ENCODE measurements at regions not wholly inside any gene's neighbourhood (a gene's known extent, or its start where the extent isn't known, plus 50 kb on each side); places are given as distances from the start of the nearest gene placed in this dataset.

- no peaks in the 10 kb centered on the region for H3K9me2 ChIP-seq (replicated peaks; ENCODE audit: low read depth, low read length)
- no peak overlapping the region for H3K4me2 ChIP-seq (ENCODE audit: low read depth, low read length, poor library complexity, severe bottlenecking)
- H3K4me1 ChIP-seq (ENCODE audit: insufficient read depth, low read length, poor library complexity, severe bottlenecking): peaks cover 13% of the 10 kb centered on the region
- H3K27me3 ChIP-seq (ENCODE audit: insufficient read depth, low read length, poor library complexity, severe bottlenecking): no peaks in the 10 kb centered on the region
- no peak overlapping the region for H3K9ac ChIP-seq (ENCODE audit: low read depth, low read length, poor library complexity, severe bottlenecking)
- no peak overlapping the region for H3K4me3 ChIP-seq (ENCODE audit: low read length, poor library complexity, severe bottlenecking)
- H3K9me3 ChIP-seq (ENCODE audit: insufficient read depth, low read depth, low read length): peaks cover 7% of the 10 kb centered on the region; the same call in 1 of the 2 replicates
- TF ChIP-seq EZH2phosphoT487 (IDR thresholded peaks at IDR 0.05; ENCODE audit: borderline replicate concordance) (no peak), CTCF (conservative IDR thresholded peaks at IDR 0.05; ENCODE audit: low read length) (no peak)
- no peaks in the 10 kb centered on the region for H4K20me1 ChIP-seq (ENCODE audit: insufficient read depth, low read length, poor library complexity, severe bottlenecking)
- H2AFZ ChIP-seq (ENCODE audit: low read length): no peak overlapping the region
- no peaks in the 10 kb centered on the region for H3K36me3 ChIP-seq (ENCODE audit: insufficient read depth, low read length)
- H3F3A ChIP-seq (ENCODE audit: low read depth): no peaks in the 10 kb centered on the region
- H3K79me2 ChIP-seq (ENCODE audit: insufficient read depth, low read length): no peaks in the 10 kb centered on the region
Observed at GRCh38 chr1:70628973-70629372, 217.9 kb downstream of the CTH start.

- Histone ChIP-seq H3K4me1 (ENCODE audit: insufficient read depth, low read length, poor library complexity, severe bottlenecking) (peaks cover 13% of the 10 kb centered on the region), H3K9me2 (replicated peaks; ENCODE audit: low read depth, low read length) (no peaks in the 10 kb centered on the region), H3K36me3 (ENCODE audit: insufficient read depth, low read length) (no peaks in the 10 kb centered on the region), H3K9me3 (ENCODE audit: insufficient read depth, low read depth, low read length) (peaks cover under 1% of the 10 kb centered on the region; the same call in 1 of the 2 replicates), H3K9ac (ENCODE audit: low read depth, low read length, poor library complexity, severe bottlenecking) (no peak overlapping the region), H3K27me3 (ENCODE audit: insufficient read depth, low read length, poor library complexity, severe bottlenecking) (no peaks in the 10 kb centered on the region), H4K20me1 (ENCODE audit: insufficient read depth, low read length, poor library complexity, severe bottlenecking) (no peaks in the 10 kb centered on the region), H3F3A (ENCODE audit: low read depth) (no peaks in the 10 kb centered on the region), H3K4me3 (ENCODE audit: low read length, poor library complexity, severe bottlenecking) (no peak overlapping the region), H3K4me2 (ENCODE audit: low read depth, low read length, poor library complexity, severe bottlenecking) (no peak overlapping the region), H3K79me2 (ENCODE audit: insufficient read depth, low read length) (no peaks in the 10 kb centered on the region), H2AFZ (ENCODE audit: low read length) (no peak overlapping the region)
- no peak for TF ChIP-seq CTCF (conservative IDR thresholded peaks at IDR 0.05; ENCODE audit: low read length)
- no peak for TF ChIP-seq EZH2phosphoT487 (IDR thresholded peaks at IDR 0.05; ENCODE audit: borderline replicate concordance)
Observed at GRCh38 chr1:70633004-70633403, 221.9 kb downstream of the CTH start.

DNA sequence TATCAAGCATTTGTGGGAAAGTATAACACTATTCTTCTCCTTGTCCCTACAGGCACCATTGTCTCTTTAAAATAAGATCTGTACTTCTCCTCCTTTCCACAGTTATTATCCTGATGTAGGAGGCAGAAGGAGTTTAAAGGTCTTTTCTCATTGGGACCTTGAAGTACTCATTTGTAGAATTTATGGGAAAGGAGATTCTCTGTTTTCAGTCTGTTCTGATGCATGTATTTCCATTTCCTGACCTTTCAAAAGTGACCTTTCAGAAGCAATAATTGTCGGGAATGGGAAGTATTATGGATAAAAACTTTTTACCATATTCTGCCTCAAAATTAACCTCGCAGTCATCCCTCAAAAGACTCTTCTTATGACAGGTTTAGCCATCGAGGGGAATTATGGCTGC is 224.8 kb downstream of the CTH start:
- TF ChIP-seq EZH2phosphoT487 (IDR thresholded peaks at IDR 0.05; ENCODE audit: borderline replicate concordance): no peak
- no peak for TF ChIP-seq CTCF (conservative IDR thresholded peaks at IDR 0.05; ENCODE audit: low read length)
- Histone ChIP-seq H3K4me3 (ENCODE audit: low read length, poor library complexity, severe bottlenecking) (no peak overlapping the region), H3K9me3 (ENCODE audit: insufficient read depth, low read depth, low read length) (no peaks in the 10 kb centered on the region), H3K36me3 (ENCODE audit: insufficient read depth, low read length) (no peaks in the 10 kb centered on the region), H3K9me2 (replicated peaks; ENCODE audit: low read depth, low read length) (no peaks in the 10 kb centered on the region), H3K79me2 (ENCODE audit: insufficient read depth, low read length) (no peaks in the 10 kb centered on the region), H4K20me1 (ENCODE audit: insufficient read depth, low read length, poor library complexity, severe bottlenecking) (no peaks in the 10 kb centered on the region), H2AFZ (ENCODE audit: low read length) (no peak overlapping the region), H3K9ac (ENCODE audit: low read depth, low read length, poor library complexity, severe bottlenecking) (no peak overlapping the region), H3K4me1 (ENCODE audit: insufficient read depth, low read length, poor library complexity, severe bottlenecking) (peaks cover 11% of the 10 kb centered on the region), H3K27me3 (ENCODE audit: insufficient read depth, low read length, poor library complexity, severe bottlenecking) (no peaks in the 10 kb centered on the region), H3K4me2 (ENCODE audit: low read depth, low read length, poor library complexity, severe bottlenecking) (no peak overlapping the region), H3F3A (ENCODE audit: low read depth) (no peaks in the 10 kb centered on the region)
